ENCODE measurements at regions not wholly inside any gene's neighbourhood (a gene's known extent, or its start where the extent isn't known, plus 50 kb on each side); places are given as distances from the start of the nearest gene placed in this dataset.

GRCh38 chrX:117744958-117745357, 371.7 kb downstream of the KLHL13 start:
- Mint-ChIP-seq H3K4me3 (no peak overlapping the region), H3K9me3 (peaks cover 29 to 62% of the 10 kb centered on the region in 2 experiments), H3K4me1 (peaks cover 0 to 2% of the 10 kb centered on the region in 2 experiments; a peak in 1 of 4 replicates), H3K27me3 (ENCODE audit: low read depth) (no peaks in the 10 kb centered on the region), H3K36me3 (ENCODE audit: insufficient read depth in 1 of 3, low read depth in 3 of 3) (peaks cover 4 to 6% (median 5%) of the 10 kb centered on the region in 3 experiments; a peak in 4 of 7 replicates), H3K27ac (no peak overlapping the region)
- no peaks in the 10 kb centered on the region for H3K9me3 ChIP-seq (ENCODE audit: control insufficient read depth, low read depth, low read length)
- no peak overlapping the region for H3K14ac ChIP-seq (ENCODE audit: insufficient read depth, low read length)
- H3K23me2 ChIP-seq (ENCODE audit: insufficient read length, low read depth, low read length, poor library complexity, severe bottlenecking) = no peaks in the 10 kb centered on the region
- no peak overlapping the region for H3K23ac ChIP-seq (ENCODE audit: insufficient read length, low read depth, low read length)
- H3K9ac ChIP-seq (ENCODE audit: extremely low read depth, insufficient read length, low read length) = no peak overlapping the region
- H2BK5ac ChIP-seq (ENCODE audit: insufficient read length, low read length) = no peak overlapping the region
- no peak overlapping the region for H2AFZ ChIP-seq (ENCODE audit: low read length)
- H3K27me3 ChIP-seq (ENCODE audit: insufficient read depth, low read length) = no peaks in the 10 kb centered on the region
- H2BK120ac ChIP-seq (ENCODE audit: low read depth, low read length, poor library complexity, severe bottlenecking) = no peak overlapping the region
- no peak overlapping the region for H2BK15ac ChIP-seq (ENCODE audit: low read depth, low read length)
- no peaks in the 10 kb centered on the region for H3K79me1 ChIP-seq (ENCODE audit: insufficient read depth, low read depth, low read length, poor library complexity, severe bottlenecking)
- H4K5ac ChIP-seq (ENCODE audit: insufficient read length, low read depth, low read length) = no peak overlapping the region
- H3T11ph ChIP-seq (ENCODE audit: low read length) = no peak overlapping the region
- H4K91ac ChIP-seq (ENCODE audit: insufficient read length, low read depth, low read length) = no peak overlapping the region
- no peak overlapping the region for H2BK12ac ChIP-seq (ENCODE audit: insufficient read length, low read depth, low read length)
- no peak for DNase-seq
- no peak overlapping the region for H3K4me2 ChIP-seq (ENCODE audit: insufficient read depth, insufficient read length, low read length)
- no peak overlapping the region for H2AK5ac ChIP-seq (ENCODE audit: insufficient read length, low read length)
- H2BK20ac ChIP-seq (ENCODE audit: low read depth, low read length, poor library complexity, severe bottlenecking) = no peak overlapping the region
- no peak overlapping the region for H3K18ac ChIP-seq (ENCODE audit: insufficient read length, low read depth, low read length)
- no peaks in the 10 kb centered on the region for H3K79me2 ChIP-seq (ENCODE audit: insufficient read depth, low read length)
- H3K27ac ChIP-seq (ENCODE audit: insufficient read length, low read depth, low read length) = no peak overlapping the region
- H3K4me1 ChIP-seq (ENCODE audit: insufficient read depth, low read length) = no peaks in the 10 kb centered on the region
- no peak overlapping the region for H3K4ac ChIP-seq (ENCODE audit: low read depth, low read length)
- TF ChIP-seq CTCF (conservative IDR thresholded peaks at IDR 0.05) = no peak
- no peak overlapping the region for H3K56ac ChIP-seq (ENCODE audit: insufficient read length, low read depth, low read length)
- no peaks in the 10 kb centered on the region for H4K20me1 ChIP-seq (ENCODE audit: control insufficient read depth, insufficient read depth, insufficient read length)
- no peak overlapping the region for H4K8ac ChIP-seq (replicated peaks; ENCODE audit: insufficient read length, low read depth, low read length)
